ENCODE measurements at regions not wholly inside any gene's neighbourhood (a gene's known extent, or its start where the extent isn't known, plus 50 kb on each side); places are given as distances from the start of the nearest gene placed in this dataset.

DNA sequence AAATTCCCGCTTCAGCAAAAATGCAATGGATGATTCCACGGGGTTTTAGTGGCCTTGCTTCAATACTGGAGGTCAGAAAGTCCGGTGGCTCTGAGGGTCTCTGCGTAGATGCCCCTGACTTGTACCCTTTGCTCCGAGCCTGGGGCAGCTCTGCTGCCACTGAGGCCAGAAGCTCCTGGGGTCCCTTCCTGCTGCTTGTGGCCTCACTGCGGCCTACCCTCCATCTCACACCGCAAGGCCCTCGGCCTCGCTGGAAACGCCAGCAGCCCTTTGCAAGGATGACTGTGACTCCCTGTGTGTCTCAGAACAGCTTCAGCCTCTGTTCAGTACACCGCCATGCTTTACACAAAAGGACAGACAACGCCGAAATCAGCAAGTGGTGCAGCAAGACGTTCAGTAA is 244.8 kb downstream of the ACTR3B start:
- TF ChIP-seq POLR2A (IDR thresholded peaks at IDR 0.05; ENCODE audit: low read depth, low read length) (no peak), TAF1 (IDR thresholded peaks at IDR 0.05; ENCODE audit: borderline replicate concordance, low read depth, low read length) (no peak)
